NCI-H187 (cell line): ENCODE measurements at regions not wholly inside any gene's neighbourhood (a gene's known extent, or its start where the extent isn't known, plus 50 kb on each side); places are given as distances from the start of the nearest gene placed in this dataset.

ENCODE experiments used
- DNase-seq, 2 experiments: peaks; one replicate each; lab custom pipeline; 2025; lab: John Stamatoyannopoulos, UW

DNA sequence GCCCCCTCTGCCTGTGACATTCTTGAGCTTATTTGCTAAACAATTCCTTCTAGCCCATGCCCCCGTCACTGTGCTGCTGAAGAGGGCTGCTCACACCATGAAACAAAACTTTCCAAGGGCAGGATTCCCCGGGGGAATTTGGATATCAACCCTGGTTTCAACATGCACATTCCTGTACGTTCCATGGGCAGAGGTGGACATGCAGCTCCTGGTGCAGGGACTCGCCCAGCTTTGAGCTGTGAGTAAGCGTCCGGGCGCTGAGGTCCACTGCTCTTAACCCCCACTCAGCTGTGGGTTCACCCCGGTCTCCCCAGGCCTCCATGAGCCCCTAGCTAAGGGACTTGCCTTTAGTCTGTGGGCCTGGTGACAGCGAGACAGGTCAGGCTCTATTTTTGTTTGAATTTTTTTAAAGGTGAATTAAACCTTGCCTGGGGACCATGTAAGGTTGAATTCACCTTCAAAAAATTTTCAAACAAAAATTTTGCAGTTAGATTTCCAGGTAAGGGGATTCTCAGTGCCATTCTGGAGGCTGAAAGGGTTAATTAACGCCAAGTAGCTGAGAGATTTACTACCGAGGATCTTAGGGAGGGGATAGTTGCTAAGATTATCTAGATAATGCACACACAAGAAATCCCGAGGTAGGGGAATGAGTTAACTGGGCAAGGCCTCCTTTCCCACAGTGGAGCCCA lies 70.3 kb upstream of the SLC22A23 start:
- no peak for DNase-seq

- no peak for DNase-seq
Measured at GRCh38 chr6:3525915-3526314, 69.1 kb upstream of the SLC22A23 start.

- DNase-seq = no peak
Measured at GRCh38 chr6:3524456-3524855, 67.6 kb upstream of the SLC22A23 start.

DNA sequence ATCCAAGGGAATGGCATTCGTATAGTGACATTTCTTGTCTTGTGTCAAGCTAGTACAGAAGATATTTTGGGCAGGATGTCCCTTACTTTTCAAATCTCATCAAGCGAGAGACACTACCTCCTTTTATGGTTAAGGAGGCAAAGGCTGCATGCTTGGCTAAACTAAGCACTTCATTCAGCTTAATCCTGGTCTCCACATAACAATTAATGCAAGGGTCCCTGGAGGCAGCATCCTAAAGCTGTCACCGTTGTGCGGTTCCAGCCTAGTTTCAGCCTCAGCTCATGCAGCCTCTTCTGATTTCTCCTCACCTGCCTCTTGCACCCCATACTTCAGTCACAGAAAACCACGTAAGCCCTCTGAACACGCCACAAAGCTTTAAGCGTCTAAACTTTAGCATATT lies 67.1 kb upstream of the SLC22A23 start:
- no peak for DNase-seq

DNA sequence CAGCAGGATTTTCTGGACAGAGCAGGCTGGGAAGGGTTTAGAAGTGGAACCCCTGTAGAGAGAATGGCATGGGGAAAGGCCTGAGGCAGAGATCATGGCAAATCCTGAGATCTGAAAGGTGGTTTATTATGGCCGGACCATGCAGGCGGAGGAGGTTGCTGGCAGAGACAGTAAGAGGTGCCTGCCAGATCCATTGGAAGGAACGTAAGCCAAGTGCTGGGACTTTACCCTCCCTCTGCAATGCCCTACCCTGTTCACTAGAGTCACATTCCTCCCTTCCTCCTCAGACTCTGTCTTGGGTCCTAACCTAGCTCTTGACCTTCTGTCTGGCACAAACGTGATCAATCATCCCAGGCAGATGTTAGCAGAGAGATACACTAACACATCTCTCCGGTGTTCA lies 66.4 kb upstream of the SLC22A23 start:
- no peak for DNase-seq

DNA sequence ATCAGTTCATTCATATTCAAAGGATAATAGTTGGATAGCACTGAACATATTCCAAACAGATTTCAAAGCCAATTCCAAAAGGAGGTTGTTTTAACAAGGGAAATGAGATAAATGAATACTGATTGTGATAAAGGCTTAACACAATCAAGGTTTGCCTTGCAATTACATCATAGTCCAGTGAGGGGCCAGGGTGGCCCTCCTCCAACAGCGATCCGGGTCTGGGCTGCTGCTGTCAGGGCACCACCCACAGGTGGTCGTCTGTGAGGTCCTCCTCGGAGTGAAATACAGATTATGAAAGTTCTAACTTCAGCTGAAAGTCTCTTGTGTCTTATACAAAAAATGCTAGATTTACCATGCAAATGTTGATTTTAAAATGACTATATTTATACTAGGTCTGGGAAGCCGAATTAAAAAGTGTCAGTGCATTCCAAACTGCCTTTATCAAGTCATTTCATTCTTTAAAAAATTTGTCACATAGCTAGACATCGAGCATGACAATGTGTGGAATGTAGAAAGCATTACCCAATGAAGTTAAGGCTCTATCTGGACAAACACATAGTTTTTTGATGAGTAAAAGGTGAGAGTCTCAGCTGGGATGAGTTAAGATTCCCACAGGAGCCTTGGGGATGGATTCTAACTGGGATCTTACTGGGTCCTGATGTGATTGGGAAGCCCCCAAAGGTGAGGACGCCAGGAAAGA lies 65.9 kb upstream of the SLC22A23 start:
- no peak for DNase-seq

DNA sequence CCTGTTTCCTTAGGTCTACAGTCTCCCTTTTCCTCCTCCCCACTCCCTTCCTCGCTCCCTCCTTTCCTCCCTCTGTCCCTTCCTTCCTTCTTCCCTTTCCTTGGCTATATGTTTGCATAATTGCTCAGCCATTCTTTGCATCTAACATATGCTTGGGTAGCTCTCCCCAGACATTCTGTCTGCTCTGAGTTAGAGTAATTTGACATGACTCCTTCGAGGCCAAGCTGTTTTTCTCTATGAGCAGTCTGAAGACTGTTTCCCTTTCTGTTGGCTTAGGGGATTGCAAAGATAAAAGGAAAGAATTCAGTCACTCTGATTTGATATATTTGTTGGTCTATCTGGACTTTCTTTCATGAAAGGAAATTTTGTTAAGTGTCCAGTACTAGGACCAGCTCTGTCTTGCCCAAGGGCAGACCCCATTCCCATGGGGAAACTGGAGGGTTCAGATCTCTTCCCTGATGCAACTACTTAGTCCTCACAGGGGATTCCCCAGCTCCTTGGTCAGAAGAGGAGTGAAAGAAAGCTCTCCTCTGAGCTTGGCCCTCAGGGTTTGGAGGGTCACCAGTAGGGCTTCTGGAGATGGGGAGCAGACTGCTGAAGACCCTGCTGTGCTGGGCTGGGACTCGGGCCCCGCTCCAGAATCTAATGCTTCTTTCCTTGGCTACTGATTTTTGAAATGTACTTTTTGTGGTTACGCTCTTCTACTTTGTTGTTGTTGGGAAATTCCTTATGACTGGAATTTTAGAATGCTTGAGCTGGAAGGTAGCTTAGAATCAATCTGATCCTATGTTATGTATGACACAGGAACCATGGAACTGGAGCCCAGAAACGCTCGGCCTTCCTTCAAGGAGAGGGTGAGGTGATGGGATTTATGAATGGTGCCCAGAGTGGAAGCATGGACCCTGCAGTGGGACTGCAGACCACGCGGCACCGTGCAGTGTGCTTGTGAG lies 63.7 kb upstream of the SLC22A23 start:
- no peak for DNase-seq

- DNase-seq = no peak
Measured at GRCh38 chr6:3518356-3519190, 61.7 kb upstream of the SLC22A23 start.

DNA sequence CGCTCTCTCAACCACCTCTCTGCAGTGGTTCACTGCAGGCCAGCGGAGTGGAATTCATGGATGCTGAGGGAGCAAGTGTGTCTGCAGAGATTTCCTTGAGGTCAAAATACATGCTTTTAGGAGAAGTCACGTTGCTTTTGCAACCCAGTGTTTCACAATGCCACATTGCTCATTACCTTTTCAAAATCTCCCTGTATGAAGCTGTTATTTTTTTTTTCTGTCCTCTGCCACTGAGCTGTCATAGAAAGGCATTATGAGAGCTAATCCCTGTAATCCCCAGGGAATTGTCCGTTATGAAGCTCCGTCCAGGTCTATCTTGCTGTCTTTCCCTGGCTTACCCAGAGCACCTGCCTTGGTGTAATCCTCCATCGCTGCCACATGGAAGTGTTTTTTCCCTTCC lies 60.5 kb upstream of the SLC22A23 start:
- no peak for DNase-seq

DNA sequence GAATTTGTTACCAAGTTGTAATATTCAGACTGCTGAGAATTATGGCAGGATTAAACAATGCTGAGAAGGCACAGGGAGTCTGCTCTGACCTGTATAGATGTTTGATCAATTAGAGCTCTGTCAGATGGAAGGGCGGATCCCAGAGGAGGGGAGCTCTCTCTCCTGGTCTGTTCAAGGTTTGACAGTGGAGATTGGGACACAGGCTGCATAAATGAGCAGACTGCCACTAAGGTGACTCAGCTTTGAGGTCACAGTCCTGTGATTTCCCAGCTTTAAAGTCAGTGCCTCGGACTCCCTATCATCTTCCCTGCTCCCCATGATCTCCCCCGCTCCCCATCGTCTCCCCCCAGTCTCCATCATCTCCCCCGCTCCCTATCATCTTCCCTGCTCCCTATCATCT lies 59.2 kb upstream of the SLC22A23 start:
- DNase-seq = no peak

DNA sequence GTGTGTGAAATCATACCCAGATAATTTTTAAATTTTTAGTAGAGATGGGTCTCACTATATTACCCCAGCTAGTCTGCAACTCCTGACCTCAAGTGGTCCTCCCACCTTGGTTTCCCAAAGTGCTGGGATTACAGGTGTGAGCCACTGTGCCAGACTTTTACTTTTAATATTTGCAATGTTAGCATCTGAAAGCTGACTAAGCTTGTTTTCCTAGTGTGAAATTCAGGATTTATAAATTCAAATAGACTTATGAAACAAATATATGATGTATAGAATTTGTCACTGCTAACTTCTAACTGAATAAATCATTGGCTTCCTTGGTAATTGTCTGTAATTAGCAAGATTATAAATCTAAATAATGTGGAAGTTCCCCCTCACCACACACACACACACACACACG lies 58.8 kb upstream of the SLC22A23 start:
- DNase-seq = no peak

GRCh38 chr6:3513416-3513815 lies 56.6 kb upstream of the SLC22A23 start:
- no peak for DNase-seq

- no peak for DNase-seq
Measured at GRCh38 chr6:3512832-3513231, 56.0 kb upstream of the SLC22A23 start.

GRCh38 chr6:3510617-3511016 lies 53.8 kb upstream of the SLC22A23 start:
- DNase-seq = no peak

DNA sequence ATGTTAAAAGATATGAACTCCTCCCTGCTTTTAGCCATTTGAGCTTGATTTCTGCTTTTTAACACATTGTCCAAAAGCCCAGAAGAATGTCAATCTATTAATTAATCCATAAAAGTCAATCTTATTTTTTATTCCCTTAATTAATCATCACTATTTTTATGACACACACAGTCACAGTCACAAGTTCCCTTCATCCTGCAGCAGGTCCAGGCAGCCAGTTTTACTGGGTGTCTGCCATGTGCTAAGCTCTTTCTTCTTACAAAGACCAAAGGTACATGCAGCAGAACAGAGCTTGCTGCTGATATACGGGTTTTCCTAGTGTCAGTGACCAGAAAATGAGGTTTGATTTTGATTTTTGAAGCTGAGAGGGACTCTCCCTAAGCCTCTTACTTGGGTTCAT lies 53.3 kb upstream of the SLC22A23 start:
- DNase-seq = no peak

DNA sequence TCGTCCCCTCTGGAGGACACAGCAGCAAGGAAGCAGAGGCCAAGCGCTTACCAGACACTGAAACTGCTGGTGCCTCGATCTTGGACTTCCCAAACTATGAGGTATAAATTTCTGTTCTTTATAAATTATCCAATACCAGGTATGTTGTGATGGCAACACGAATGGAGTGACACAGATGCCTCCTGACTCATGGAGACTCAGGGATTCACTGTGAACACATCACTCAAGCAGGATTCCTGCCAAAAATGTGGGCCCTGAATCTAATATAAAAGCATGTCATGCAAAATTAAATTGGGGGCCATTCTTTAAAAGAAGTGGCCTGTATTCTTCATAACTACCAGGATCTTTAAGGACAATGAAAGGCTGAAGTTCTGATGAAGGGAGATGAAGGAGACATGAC lies 52.5 kb upstream of the SLC22A23 start:
- DNase-seq = no peak

DNA sequence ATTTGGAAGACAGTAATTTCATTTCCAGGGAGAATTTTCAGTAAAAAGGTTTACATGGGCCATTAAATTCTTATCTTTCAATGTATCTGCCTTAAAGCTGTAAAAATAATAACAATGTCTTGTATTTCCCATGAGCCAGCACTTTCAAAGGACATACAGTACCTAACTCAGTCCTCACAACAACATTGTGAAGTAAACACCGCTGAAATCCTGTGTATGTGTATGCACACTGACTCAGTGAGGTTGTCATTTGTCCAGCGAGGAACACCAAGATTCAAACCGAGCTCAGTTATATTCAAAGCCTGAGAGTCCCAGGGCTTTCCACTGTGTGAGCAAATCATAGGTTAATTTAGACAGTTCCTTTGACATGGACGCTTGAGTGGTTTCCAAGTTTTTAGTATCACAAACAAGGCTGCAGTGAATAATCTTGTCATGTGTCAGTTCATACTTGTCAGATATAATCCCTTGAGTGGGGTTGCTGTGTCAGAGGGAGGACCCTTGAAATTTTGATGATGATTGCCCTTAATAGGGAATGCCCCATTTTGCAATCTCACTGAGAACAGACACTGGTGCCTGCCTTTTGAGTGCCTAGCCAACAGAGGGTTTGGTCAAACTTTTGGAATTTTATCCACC lies 50.0 kb upstream of the SLC22A23 start:
- DNase-seq = no peak
